GM06990 (cell line): ENCODE measurements at regions not wholly inside any gene's neighbourhood (a gene's known extent, or its start where the extent isn't known, plus 50 kb on each side); places are given as distances from the start of the nearest gene placed in this dataset.
"Not testable (repeated sequence)": the region's sequence is repeated elsewhere in the genome, so short reads cannot be mapped to it uniquely, and the experiment has no call there.

Source experiments
- DNase-seq: peaks from one replicate; pipeline ENCODE4 v3.0.0-alpha.2; 2011; ENCODE audit not compliant: insufficient read length; ENCODE audit errors: extremely low read depth
- H3K27me3 ChIP-seq: replicated peaks from 2 replicates; pipeline ENCODE4 v1.6.0; 2011; ENCODE audit warnings: low read length; ENCODE audit not compliant: control insufficient read depth, insufficient read depth
- H3K36me3 ChIP-seq: 2 replicates; pipeline ENCODE4 v1.5.1; 2011; ENCODE audit warnings: low read length; ENCODE audit not compliant: control insufficient read depth, insufficient read depth
- H3K4me3 ChIP-seq: replicated peaks from 2 replicates; pipeline ENCODE4 v1.5.1; 2011; ENCODE audit warnings: low read depth, mild to moderate bottlenecking, control low read depth, low read length
- TF ChIP-seq, protein P1 (sequence below): IDR thresholded peaks from 2 replicates; pipeline ENCODE4 v1.5.1; 2011; ENCODE audit warnings: low read length, control low read depth, mild to moderate bottlenecking, inconsistent platforms; ENCODE audit not compliant: insufficient read depth, poor library complexity, severe bottlenecking

DNA sequence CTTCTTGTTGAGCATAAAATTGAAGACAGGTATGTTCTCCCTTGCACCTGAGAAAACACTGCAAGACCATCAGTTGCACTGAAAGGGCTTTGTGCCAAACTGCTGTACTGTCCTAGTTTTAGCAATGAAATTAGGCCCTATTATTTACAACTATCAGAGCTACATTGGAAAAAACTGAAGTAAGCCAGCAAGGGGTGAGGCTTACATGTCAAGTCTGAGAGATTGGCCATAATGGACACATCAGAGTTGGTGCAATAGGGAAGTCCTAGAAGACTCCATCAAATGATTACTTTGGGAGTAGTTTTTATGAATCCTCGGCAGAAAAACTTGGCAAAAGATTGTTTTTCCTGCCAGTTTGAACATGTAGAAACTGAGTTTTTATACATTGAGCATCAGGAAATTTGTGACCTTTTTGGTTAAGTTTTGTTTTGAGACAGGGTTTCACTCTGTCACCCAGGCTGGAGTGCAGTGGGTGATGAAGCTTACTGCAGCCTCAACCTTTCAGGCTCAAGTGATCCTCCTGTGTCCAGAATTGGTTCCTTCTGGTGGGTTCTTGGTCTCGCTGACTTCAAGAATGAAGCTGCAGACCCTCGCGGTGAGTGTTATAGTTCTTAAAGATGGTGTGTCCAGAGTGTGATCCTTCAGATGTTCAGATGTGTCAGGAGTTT is 160.1 kb upstream of the BANK1 start:
- Histone ChIP-seq H3K4me3 (no peak overlapping the region), H3K27me3 (no peaks in the 10 kb centered on the region), H3K36me3 (no peaks in the 10 kb centered on the region)
- DNase-seq: no peak
- TF ChIP-seq, protein P1, sequence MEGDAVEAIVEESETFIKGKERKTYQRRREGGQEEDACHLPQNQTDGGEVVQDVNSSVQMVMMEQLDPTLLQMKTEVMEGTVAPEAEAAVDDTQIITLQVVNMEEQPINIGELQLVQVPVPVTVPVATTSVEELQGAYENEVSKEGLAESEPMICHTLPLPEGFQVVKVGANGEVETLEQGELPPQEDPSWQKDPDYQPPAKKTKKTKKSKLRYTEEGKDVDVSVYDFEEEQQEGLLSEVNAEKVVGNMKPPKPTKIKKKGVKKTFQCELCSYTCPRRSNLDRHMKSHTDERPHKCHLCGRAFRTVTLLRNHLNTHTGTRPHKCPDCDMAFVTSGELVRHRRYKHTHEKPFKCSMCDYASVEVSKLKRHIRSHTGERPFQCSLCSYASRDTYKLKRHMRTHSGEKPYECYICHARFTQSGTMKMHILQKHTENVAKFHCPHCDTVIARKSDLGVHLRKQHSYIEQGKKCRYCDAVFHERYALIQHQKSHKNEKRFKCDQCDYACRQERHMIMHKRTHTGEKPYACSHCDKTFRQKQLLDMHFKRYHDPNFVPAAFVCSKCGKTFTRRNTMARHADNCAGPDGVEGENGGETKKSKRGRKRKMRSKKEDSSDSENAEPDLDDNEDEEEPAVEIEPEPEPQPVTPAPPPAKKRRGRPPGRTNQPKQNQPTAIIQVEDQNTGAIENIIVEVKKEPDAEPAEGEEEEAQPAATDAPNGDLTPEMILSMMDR: no peak

- no peak for DNase-seq
- TF ChIP-seq, protein P1: no peak
- no peaks in the 10 kb centered on the region for H3K36me3 ChIP-seq
- no peaks in the 10 kb centered on the region for H3K27me3 ChIP-seq
- H3K4me3 ChIP-seq: no peak overlapping the region
Observed at GRCh38 chr4:101621120-101621519, 169.4 kb upstream of the BANK1 start.

- no peak overlapping the region for H3K4me3 ChIP-seq
- no peaks in the 10 kb centered on the region for H3K36me3 ChIP-seq
- DNase-seq: no peak
- TF ChIP-seq, protein P1: no peak
- no peaks in the 10 kb centered on the region for H3K27me3 ChIP-seq
Observed at GRCh38 chr4:101615652-101616051, 174.9 kb upstream of the BANK1 start.

DNA sequence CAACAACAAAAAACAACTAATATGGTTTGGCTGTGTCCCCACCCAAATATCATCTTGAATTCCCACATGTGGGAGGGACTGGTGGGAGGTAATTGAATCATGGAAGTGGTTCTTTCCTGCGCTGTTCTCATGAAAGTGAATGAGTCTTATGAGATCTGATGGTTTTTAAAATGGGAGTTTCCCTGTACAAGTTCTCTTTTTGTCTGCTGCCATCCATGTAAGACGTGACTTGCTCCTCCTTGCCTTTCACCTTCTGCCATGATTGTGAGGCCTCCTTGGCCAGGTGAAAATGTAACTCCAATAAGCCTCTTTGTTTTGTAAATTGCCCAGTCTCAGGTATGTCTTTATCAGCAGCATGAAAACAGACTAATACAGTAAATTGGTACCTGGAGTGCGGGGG is 183.5 kb upstream of the BANK1 start:
- not testable (repeated sequence) for H3K4me3 ChIP-seq

GRCh38 chr4:101604976-101605375 is 185.6 kb upstream of the BANK1 start:
- no peak overlapping the region for H3K4me3 ChIP-seq
- DNase-seq: no peak
- H3K27me3 ChIP-seq: no peaks in the 10 kb centered on the region
- no peaks in the 10 kb centered on the region for H3K36me3 ChIP-seq
- TF ChIP-seq, protein P1: no peak

More for the DNA sequence above, 183.5 kb upstream of the BANK1 start:
- H3K36me3 ChIP-seq, DNase-seq, H3K27me3 ChIP-seq: not testable (repeated sequence)

DNA sequence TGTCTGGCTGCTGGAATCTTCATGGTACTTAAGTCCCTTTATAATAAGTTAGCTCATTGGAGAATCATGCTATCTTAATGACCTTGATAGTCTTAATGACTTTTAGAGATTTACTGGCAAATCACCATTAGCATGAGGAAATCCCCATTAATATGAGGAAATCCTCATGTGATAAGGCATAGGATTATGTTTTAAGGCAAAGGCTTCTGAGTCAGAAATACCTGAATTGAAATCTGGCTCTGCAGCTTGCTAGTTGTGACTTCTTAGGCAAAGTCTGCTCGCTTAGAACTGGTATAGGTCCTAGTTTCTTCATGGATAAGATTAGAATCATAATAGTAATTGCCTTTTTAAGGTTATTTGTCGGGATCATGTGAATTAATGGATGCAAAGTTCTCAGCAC is 190.2 kb upstream of the BANK1 start:
- Histone ChIP-seq H3K27me3 (no peaks in the 10 kb centered on the region), H3K36me3 (no peaks in the 10 kb centered on the region), H3K4me3 (no peak overlapping the region)
- TF ChIP-seq, protein P1: no peak
- no peak for DNase-seq
